Activated CD4-positive, alpha-beta T cell treated with anti-CD3 and anti-CD28 coated beads for 36 hours (primary cell): ENCODE measurements at regions not wholly inside any gene's neighbourhood (a gene's known extent, or its start where the extent isn't known, plus 50 kb on each side); places are given as distances from the start of the nearest gene placed in this dataset.

Experiments
- ATAC-seq: fragments of 200-7000 bp; cut with Tn5 transposase; one replicate; pipeline ENCODE4 v1.10.0; 2021; ENCODE audit warnings: mild to moderate bottlenecking, moderate library complexity
- CTCF ChIA-PET: fragments of 350-600 bp; sonication (Branson Sonifier 250); formaldehyde crosslinking; loops from one replicate; lab custom pipeline; 2021; ENCODE audit warnings: antibody characterized with exemption; lab: Charles Lee
- POLR2A ChIA-PET: fragments of 350-600 bp; sonication (Branson Sonifier 250); formaldehyde crosslinking; loops from one replicate; lab custom pipeline; 2021; ENCODE audit warnings: antibody characterized with exemption, inconsistent platforms; lab: Charles Lee
- DNase-seq: peaks from one replicate; pipeline ENCODE4 v3.0.0-alpha.2; 2020
- H3K27ac Mint-ChIP-seq: one replicate; pipeline ENCODE4 v1.8.0; 2021; ENCODE audit warnings: mixed read lengths
- H3K27me3 Mint-ChIP-seq: one replicate; pipeline ENCODE4 v1.8.0; 2021; ENCODE audit warnings: mixed read lengths
- H3K36me3 Mint-ChIP-seq: one replicate; pipeline ENCODE4 v1.8.0; 2021; ENCODE audit warnings: low read depth, mixed read lengths
- H3K4me1 Mint-ChIP-seq: one replicate; pipeline ENCODE4 v1.8.0; 2021; ENCODE audit warnings: mixed read lengths
- H3K4me3 Mint-ChIP-seq: one replicate; pipeline ENCODE4 v1.8.0; 2021; ENCODE audit warnings: mild to moderate bottlenecking, moderate library complexity, mixed read lengths
- H3K9me3 Mint-ChIP-seq: one replicate; pipeline ENCODE4 v1.8.0; 2021; ENCODE audit warnings: low read depth, mixed read lengths
- intact Hi-C, 2 experiments: fragments of 100-400 bp; cut with DNase I in 1 of 2; cut with micrococcal nuclease in 1 of 2; formaldehyde crosslinking; loops; one replicate each; pipeline versions ENCODE4 v1.14.2 to v1.15.1; 2022 to 2024; cut with DNase I, micrococcal nuclease

DNA sequence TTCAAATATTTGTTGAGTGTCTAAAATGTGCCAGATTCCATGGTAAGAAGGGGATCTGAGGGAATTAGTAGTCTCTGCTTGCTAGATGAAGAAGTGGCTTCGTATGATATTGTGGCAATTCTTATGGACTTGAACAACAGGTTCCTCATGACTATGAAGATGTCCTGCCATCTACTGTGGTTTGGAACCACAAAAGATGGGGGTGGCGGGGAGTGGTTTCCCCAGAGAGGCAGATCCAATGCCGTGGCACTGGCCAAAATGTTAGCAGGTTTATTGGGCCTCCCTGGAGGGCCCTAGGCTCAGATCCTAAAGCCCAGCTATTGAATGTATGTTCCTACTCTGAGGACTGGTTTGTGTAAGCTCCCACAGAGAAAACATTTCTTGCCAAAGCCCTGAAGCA lies 120.8 kb downstream of the RGS2 start:
- POLR2A ChIA-PET, result interaction anchor here (0.6 kb wide), 1 partner anchor 90 kb away, joined by 3 read pairs; no protein-coding TSS in a partner anchor
- H3K4me3 Mint-ChIP-seq, result no peak overlapping the region
- peaks cover 2% of the 10 kb centered on the region for H3K4me1 Mint-ChIP-seq
- ATAC-seq (no peak), DNase-seq (no peak)
- H3K36me3 Mint-ChIP-seq, result no peaks in the 10 kb centered on the region
- peaks cover 2% of the 10 kb centered on the region for H3K27me3 Mint-ChIP-seq
- CTCF ChIA-PET, result interaction anchor here (1.9 kb wide), 1 partner anchor 10 kb away, joined by 6 read pairs; no protein-coding TSS in a partner anchor
- intact Hi-C loops, result no loop called here
- H3K9me3 Mint-ChIP-seq, result no peaks in the 10 kb centered on the region
- H3K27ac Mint-ChIP-seq, result no peak overlapping the region

DNA sequence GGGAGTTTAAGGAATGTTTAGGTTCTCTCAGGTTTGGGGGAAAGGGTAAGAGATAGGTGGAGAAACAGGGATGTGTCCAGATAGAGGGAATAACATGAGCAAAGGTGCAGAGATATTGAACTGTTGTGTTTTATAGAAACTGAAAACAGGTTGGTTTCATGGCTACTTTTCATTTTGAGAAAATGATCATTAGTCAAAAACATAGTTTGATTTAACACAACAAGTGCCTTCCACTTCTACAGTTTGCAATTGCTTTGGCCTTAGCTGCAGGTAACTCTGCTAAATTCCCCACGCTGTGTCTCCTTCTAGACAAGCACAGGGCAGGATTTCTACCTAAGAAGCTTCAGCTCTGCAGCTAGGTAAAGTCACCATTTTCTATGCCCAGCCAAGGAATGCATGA lies 124.9 kb downstream of the RGS2 start:
- ATAC-seq (no peak), DNase-seq (no peak)
- H3K9me3 Mint-ChIP-seq, result no peaks in the 10 kb centered on the region
- no peak overlapping the region for H3K4me3 Mint-ChIP-seq
- no peak overlapping the region for H3K27ac Mint-ChIP-seq
- H3K4me1 Mint-ChIP-seq, result peaks cover 18% of the 10 kb centered on the region
- ChIA-PET POLR2A (no interaction called here), CTCF (interaction anchor here (0.7 to 1.0 kb wide), 2 partner anchors 19 to 32 kb away, joined by 3 read pairs; no protein-coding TSS in a partner anchor)
- intact Hi-C loops, result no loop called here
- H3K36me3 Mint-ChIP-seq, result peaks cover 1% of the 10 kb centered on the region
- H3K27me3 Mint-ChIP-seq, result no peaks in the 10 kb centered on the region

DNA sequence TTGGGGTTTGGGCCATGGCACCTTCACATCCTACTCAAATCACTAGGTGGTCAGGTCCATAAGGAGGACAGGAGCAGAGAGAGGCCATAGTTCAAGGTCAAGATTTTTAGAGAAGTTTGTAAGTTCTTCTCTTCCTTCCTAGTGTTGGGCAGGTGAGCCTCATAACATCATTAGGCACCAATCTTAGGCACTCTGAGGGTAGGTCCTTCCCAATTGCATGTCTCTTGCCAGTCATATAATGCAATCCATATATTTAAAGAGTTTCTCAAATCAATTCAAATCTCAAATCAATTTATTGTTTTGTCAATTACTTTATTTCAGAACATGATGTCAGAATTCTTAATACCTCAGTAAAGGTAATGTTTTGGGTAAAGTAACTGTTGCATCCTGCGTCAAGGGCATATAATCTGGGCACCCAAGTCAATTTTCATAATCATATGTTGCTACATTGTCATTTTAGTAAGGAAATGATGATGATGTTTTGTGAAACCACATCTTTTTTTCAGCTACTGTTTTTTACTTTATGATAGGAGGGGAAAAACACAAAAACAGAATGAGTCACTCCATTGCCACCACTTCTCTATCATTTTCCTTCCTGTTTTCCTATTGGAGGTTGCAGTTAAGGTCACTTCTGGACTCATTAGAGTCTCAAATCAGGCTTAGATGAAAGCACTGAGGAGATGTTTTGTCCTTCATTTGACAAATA lies 122.7 kb downstream of the UCHL5 start:
- H3K9me3 Mint-ChIP-seq, result no peaks in the 10 kb centered on the region
- intact Hi-C loops, result loop anchor here (1.0 to 5.0 kb wide), 7 partner anchors 32 to 294 kb away; partner anchors contain the start of gene RGS2 (in 1 of the 2)
- CTCF ChIA-PET, result interaction anchor here (0.6 to 1.3 kb wide), 2 partner anchors 25 to 129 kb away, joined by 3 read pairs; no protein-coding TSS in a partner anchor
- no peaks in the 10 kb centered on the region for H3K27me3 Mint-ChIP-seq
- ATAC-seq, result peak; percentile 85
- H3K4me1 Mint-ChIP-seq, result peaks cover 18% of the 10 kb centered on the region
- peaks cover 1% of the 10 kb centered on the region for H3K36me3 Mint-ChIP-seq
- DNase-seq, result no peak
- POLR2A ChIA-PET, result no interaction called here
- H3K4me3 Mint-ChIP-seq, result no peak overlapping the region
- peak overlapping the region; percentile 12 for H3K27ac Mint-ChIP-seq

DNA sequence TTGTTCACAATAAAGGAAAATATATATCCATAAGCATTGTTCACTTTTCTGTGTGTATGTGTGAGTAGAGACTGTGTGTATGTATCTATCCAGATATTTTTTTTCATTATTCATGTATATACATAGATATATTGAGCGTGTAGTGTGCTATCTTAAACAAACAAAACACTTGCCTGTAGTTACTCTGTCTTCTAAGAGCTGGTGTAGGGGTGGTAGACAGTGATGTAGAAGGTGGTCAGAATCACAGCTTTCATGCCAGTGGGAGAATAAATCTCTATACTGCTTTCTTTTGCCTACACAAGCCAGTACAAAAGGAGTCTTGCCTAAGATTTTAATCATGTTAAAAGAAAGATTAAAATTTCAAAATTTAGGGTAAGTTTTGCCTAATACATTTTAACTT lies 122.0 kb downstream of the UCHL5 start:
- Mint-ChIP-seq H3K9me3 (no peaks in the 10 kb centered on the region), H3K4me1 (peaks cover 18% of the 10 kb centered on the region), H3K27me3 (no peaks in the 10 kb centered on the region), H3K4me3 (no peak overlapping the region), H3K36me3 (peaks cover 1% of the 10 kb centered on the region), H3K27ac (no peak overlapping the region)
- ATAC-seq (no peak), DNase-seq (no peak)
- ChIA-PET CTCF (interaction anchor here (0.6 to 1.3 kb wide), 2 partner anchors 26 to 130 kb away, joined by 3 read pairs; no protein-coding TSS in a partner anchor), POLR2A (no interaction called here)
- intact Hi-C loops, result loop anchor here (2.0 to 5.0 kb wide), 5 partner anchors 32 to 295 kb away; partner anchors contain the start of gene RGS2 (in 1 of the 2)

DNA sequence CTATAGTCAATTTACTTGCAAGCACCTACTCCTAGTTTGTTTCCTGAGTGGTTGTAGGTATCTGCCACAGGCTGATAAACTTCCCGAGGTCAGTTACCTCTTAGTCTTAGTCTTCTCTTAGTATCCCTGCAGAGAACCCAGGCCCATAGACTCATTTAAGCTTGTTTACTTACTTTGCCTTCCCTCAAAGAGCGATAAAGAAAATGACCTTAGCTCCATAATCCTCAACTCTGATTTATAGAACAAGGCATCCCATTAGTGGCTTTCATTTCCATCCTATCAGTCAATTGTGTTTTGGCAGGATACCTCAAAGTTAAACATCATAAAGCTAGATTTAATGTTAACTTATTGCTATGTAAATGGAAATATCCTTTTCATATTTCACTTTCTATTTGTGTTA lies 119.7 kb downstream of the UCHL5 start:
- CTCF ChIA-PET, result interaction anchor here (0.5 to 1.1 kb wide), 6 partner anchors 8 to 21 kb away, joined by 3 to 6 read pairs (median 3); no protein-coding TSS in a partner anchor
- Mint-ChIP-seq H3K27me3 (no peaks in the 10 kb centered on the region), H3K27ac (no peak overlapping the region), H3K4me3 (no peak overlapping the region), H3K36me3 (peaks cover 1% of the 10 kb centered on the region), H3K4me1 (peaks cover 16% of the 10 kb centered on the region), H3K9me3 (no peaks in the 10 kb centered on the region)
- intact Hi-C loops, result loop anchor here in 1 of 2 experiments (5.0 kb wide), 1 partner anchor 297 kb away; no protein-coding TSS in a partner anchor
- no peak for ATAC-seq
- no peak for DNase-seq
- POLR2A ChIA-PET, result no interaction called here

DNA sequence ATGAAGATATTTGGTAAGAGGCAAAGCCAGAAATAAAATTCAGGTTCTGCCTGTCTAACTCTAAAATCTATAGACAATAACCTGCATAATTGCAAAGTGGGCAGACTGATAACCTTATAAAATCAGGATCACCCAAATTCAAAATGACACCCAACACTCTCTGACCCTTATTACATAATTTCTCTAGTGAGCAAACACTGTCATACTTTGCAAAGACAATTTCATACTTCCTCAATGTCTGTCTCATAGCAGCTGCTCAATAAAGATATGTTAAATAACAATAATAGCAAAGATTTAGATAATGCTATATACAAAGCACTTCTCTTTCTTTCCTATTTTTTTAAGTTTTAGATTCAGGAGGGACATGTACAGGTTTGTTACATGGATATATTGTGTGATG lies 118.5 kb downstream of the UCHL5 start:
- Mint-ChIP-seq H3K9me3 (no peaks in the 10 kb centered on the region), H3K27ac (no peak overlapping the region), H3K4me1 (peaks cover 14% of the 10 kb centered on the region), H3K27me3 (no peaks in the 10 kb centered on the region), H3K36me3 (no peaks in the 10 kb centered on the region), H3K4me3 (no peak overlapping the region)
- intact Hi-C loops, result no loop called here
- no peak for ATAC-seq
- DNase-seq, result no peak
- ChIA-PET CTCF (interaction anchor here (1.1 kb wide), 1 partner anchor 11 kb away, joined by 6 read pairs; no protein-coding TSS in a partner anchor), POLR2A (no interaction called here)

DNA sequence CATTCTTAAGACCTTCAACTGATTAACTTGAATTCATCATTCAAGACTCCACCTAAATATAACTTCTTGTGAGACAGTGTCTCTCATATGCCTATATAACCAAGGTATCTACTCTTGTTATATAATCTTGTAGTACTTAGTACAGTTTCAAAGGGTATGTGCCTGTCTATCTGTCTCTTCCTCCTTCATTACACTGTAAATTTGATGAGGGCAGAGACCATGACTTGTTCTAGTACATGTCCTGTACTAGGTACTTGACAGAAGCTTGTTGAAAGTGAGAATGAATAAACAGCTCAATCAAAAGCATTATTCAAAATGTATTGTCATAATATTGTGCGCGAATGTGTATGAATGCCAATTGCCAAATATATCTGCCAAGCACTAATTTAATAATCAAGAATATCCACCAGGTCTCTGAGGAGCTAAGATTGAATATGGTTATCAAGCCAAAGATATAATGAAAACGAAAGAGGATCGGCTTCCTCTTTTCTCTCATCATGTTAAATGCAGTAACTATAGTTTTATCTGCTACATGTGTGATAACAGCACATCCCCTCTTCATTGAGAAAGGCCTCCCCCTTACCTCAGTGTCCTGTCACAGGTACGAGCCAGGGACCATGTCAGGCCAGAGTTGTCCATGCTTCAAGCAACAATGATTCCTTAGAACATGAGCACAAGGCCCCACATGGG lies 117.3 kb downstream of the UCHL5 start:
- H3K36me3 Mint-ChIP-seq, result no peaks in the 10 kb centered on the region
- H3K4me1 Mint-ChIP-seq, result peaks cover 2% of the 10 kb centered on the region
- DNase-seq (no peak), ATAC-seq (no peak)
- no peak overlapping the region for H3K4me3 Mint-ChIP-seq
- intact Hi-C loops, result no loop called here
- H3K27me3 Mint-ChIP-seq, result no peaks in the 10 kb centered on the region
- H3K9me3 Mint-ChIP-seq, result no peaks in the 10 kb centered on the region
- CTCF ChIA-PET, result interaction anchor here (0.6 kb wide), 2 partner anchors 105 to 163 kb away, joined by 3 read pairs; partner anchors contain the start of gene GLRX2
- no peak overlapping the region for H3K27ac Mint-ChIP-seq
- POLR2A ChIA-PET, result no interaction called here

DNA sequence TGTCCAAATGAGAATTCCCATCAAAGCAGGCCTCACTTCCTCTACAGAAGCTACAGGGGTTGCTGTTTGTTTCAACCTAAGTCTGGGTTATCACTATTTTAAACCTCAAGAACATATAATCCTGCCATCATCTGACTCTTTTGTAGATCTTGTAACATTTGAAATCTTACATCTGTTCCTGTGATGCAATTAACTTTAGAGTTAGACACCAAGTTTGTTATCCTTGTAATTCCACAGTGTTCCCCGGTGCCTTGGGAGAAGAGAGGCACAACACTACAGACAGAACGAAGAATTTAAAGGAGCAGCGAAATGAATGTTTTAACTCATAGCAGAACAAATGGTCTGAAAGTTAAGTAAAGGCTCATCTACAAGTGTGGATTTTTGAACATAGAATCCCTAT lies 116.1 kb downstream of the UCHL5 start:
- Mint-ChIP-seq H3K27me3 (no peaks in the 10 kb centered on the region), H3K4me3 (no peak overlapping the region), H3K4me1 (no peaks in the 10 kb centered on the region), H3K9me3 (no peaks in the 10 kb centered on the region), H3K36me3 (no peaks in the 10 kb centered on the region), H3K27ac (no peak overlapping the region)
- ChIA-PET CTCF (no interaction called here), POLR2A (no interaction called here)
- intact Hi-C loops, result no loop called here
- ATAC-seq, result no peak
- no peak for DNase-seq

DNA sequence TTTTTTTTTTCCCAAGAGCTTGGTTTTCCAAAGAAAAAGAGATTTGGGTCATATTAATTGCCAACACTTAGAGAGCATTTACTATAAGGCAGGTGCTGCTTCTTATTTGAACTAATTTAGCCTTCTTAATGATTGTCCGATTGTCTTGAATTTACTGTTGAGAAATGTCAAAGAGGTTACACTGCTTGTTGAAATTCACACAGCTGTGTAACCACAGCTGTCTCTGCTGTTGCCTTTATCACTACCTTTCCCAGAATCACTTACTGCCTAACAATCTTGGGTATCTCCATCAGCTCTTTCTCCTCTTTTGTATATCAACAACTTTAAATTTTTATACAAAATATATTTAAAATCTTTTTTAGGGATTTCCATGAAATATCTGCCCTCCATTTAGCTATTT lies 115.6 kb downstream of the UCHL5 start:
- CTCF ChIA-PET, result no interaction called here
- Mint-ChIP-seq H3K4me3 (no peak overlapping the region), H3K36me3 (no peaks in the 10 kb centered on the region), H3K9me3 (no peaks in the 10 kb centered on the region), H3K27me3 (no peaks in the 10 kb centered on the region), H3K4me1 (no peaks in the 10 kb centered on the region), H3K27ac (no peak overlapping the region)
- POLR2A ChIA-PET, result no interaction called here
- ATAC-seq (no peak), DNase-seq (no peak)
- intact Hi-C loops, result no loop called here

DNA sequence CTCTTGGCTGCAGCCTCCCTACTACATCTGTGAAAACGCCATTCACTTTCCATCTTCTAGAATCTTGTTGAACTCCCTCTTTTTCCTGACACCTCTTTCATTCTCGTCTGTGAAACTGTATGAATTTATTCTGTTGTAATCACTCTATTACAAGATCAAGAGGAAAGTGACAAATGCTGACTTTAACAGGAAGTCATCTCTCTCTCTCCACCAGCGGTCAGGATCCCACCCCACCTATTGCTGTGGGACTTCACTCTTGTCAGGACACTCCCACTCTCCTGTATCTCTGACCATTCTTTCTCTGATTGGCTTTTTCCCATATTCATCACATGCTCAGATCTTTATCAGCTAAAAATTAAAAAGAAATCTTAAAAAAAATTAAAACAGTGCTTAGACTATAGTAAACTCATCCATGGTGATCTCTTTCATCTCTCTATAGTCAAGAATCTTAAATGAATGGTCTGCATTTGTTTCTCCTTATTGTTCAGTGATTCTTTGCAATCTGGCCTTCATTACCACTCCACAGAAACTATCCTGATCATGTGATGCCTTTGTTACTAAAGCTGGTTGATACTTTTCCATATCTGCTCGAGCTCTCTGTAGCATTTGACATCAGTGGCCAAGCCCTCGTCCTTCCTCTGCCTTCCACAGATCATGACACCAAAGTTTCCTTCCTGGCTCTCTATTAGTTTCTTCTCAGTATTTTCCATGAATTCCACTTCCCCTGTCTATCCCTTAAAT lies 113.6 kb downstream of the UCHL5 start:
- H3K4me3 Mint-ChIP-seq, result no peak overlapping the region
- DNase-seq, result no peak
- POLR2A ChIA-PET, result no interaction called here
- no peaks in the 10 kb centered on the region for H3K27me3 Mint-ChIP-seq
- H3K9me3 Mint-ChIP-seq, result no peaks in the 10 kb centered on the region
- no peak overlapping the region for H3K27ac Mint-ChIP-seq
- ATAC-seq, result no peak
- no peaks in the 10 kb centered on the region for H3K4me1 Mint-ChIP-seq
- intact Hi-C loops, result no loop called here
- no peaks in the 10 kb centered on the region for H3K36me3 Mint-ChIP-seq
- CTCF ChIA-PET, result no interaction called here

DNA sequence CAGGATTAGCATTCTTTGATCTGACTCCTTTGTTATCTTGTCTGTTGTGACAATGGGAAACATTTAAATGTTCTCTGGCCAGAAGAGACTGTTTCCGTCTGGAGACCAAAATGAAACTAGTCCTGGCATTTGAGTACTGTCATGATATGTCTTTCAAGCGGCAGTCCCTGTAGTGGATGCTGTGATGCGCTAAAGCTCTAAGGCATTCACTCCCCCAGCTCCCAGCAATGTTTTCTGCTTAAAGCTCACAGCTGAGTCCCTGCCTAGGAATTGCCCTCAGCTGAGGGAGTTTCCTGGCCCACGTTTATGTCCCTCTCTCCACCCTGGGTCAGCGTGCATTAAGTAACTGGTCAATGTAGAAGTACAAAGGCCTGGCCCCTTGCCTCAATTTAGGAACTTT lies 109.4 kb downstream of the UCHL5 start:
- CTCF ChIA-PET, result no interaction called here
- ATAC-seq (no peak), DNase-seq (no peak)
- no peaks in the 10 kb centered on the region for H3K4me1 Mint-ChIP-seq
- no peak overlapping the region for H3K4me3 Mint-ChIP-seq
- no peaks in the 10 kb centered on the region for H3K36me3 Mint-ChIP-seq
- POLR2A ChIA-PET, result no interaction called here
- H3K27ac Mint-ChIP-seq, result no peak overlapping the region
- H3K9me3 Mint-ChIP-seq, result no peaks in the 10 kb centered on the region
- H3K27me3 Mint-ChIP-seq, result no peaks in the 10 kb centered on the region
- intact Hi-C loops, result no loop called here
